HG03432 (cell line): ENCODE measurements at regions not wholly inside any gene's neighbourhood (a gene's known extent, or its start where the extent isn't known, plus 50 kb on each side); places are given as distances from the start of the nearest gene placed in this dataset.
"Not testable (repeated sequence)": the region's sequence is repeated elsewhere in the genome, so short reads cannot be mapped to it uniquely, and the experiment has no call there.

Source experiments
- ATAC-seq: cut with Tn5 transposase; IDR thresholded peaks from one replicate; pipeline ENCODE4 v1.9.1; 2021; ENCODE audit warnings: mild to moderate bottlenecking, moderate library complexity; ENCODE audit not compliant: unreplicated experiment

- not testable (repeated sequence) for ATAC-seq
Measured at GRCh38 chr6:27633221-27633688, 160.3 kb upstream of the ZNF184 start.

- no peak for ATAC-seq
Measured at GRCh38 chr6:27631609-27631916, 158.7 kb upstream of the ZNF184 start.

- ATAC-seq: no peak
Measured at GRCh38 chr6:27630727-27631608, 158.1 kb upstream of the ZNF184 start.

DNA sequence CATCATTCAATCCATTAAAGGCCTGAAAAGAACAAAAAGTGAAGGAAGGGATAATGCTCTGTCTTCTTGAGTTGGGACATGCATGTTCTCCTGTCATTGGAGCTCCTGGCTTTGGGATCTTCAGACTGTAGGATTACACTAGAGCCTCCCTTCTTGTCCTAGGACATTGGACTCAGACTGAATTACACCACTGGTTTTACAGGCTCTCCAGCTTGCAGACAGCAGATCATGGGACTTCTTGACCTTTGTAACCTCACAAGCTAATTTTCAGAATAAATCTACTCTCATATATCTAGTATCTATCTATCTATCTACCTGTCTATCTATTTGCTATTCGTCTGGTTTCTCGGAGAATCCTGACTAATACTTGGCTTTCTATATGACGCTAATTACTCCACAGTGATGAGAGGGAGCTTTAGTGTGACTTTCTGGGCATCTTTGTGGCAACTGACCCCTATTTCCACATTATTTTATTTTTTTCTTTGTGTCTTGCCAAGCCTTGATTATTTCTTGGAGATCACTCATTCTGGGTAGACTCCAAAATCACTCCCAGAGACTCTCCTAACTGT, 151.9 kb upstream of the ZNF184 start:
- peak; percentile 44 for ATAC-seq

DNA sequence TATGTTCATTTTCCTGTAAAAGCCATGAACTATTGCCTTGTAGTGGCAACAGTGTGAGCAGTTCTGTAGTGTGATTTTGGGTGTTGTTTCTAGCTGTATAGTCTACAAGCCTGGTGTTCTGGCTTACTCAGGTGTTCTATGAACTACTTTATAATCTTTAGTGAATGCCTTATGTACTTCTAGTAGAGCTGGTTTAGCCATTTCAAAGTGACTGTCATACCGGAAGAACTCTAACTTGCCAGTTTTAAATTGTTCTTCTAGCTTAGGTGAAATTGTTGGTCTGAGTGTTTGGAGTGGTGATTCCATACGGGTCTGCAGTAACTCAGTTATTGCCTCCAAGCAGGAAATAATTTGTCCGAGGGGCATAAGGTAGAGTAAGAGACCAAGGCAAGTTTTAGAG, 150.2 kb upstream of the ZNF184 start:
- no peak for ATAC-seq

DNA sequence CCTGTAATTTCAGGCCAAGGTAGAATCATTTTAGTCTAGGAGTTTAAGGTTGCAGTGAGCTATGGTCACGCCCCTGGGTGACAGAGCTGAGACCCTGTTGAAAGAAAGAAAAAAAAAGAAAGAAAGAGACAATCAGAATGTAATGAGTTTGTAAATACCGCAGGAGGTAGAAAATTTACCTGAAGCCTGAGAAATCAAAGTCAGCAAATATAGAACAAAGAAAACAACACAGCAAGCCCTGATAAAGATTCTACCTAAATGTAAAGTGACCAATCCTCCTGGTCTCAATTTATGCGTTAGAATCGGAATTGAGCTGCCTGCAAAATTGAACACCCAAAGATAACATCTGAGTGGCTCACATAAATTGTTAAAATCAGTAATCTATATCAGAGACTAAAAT, 146.5 kb upstream of the ZNF184 start:
- no peak for ATAC-seq

- ATAC-seq: no peak
Measured at GRCh38 chr6:27617700-27618689, 145.1 kb upstream of the ZNF184 start.

GRCh38 chr6:27617046-27617687, 144.3 kb upstream of the ZNF184 start:
- ATAC-seq: no peak

DNA sequence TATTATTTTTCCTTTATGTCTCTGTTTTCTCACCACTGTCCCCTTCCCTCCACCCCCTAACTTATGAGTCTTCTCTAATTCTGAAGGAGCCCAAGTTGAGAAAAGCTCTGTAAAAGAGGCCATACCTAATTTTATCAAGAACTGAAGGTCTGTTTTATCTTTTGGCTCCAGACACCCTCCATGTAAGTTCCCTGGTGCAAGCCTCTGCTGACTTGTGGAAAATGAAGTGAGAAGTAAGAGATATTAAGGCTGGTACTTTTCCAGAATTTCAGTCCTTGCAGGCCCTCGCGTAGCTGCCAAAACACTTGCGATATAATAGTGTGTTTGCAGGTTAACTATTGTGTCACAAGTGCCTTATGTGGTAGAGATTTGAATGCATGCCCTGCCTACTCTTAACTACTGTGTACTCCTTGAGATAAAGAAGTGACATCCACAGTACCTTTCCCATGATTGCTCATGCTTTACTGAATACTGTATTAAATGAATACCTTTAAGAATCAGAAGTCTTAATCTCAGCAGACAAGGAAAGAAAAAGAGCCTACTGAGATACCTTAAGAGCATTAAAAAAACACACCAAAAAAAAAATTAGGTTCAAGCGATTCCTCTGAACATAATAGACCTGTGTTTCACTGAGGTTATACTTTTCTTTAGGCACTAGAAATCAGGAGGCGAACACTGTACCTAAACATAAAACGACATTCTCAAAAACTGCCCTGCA, 143.6 kb upstream of the ZNF184 start:
- no peak for ATAC-seq

DNA sequence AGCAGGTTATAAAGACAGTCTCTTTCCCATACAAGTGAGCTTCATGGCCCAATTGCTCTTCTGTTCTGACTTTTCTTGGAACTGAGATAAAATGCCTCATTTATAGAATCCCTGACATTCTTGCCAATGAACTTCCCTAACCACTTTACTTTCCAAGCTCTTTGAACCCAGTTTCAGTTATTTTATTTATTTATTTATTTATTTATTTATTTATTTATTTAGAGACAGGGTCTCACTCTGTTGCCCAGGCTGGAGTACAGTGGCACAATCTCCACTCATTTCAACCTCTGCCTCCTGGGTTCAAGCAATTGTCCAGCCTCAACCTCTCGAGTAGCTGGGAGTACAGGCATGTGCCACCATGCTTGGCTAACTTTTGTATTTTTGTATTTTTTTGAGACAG, 138.5 kb upstream of the ZNF184 start:
- ATAC-seq: no peak

DNA sequence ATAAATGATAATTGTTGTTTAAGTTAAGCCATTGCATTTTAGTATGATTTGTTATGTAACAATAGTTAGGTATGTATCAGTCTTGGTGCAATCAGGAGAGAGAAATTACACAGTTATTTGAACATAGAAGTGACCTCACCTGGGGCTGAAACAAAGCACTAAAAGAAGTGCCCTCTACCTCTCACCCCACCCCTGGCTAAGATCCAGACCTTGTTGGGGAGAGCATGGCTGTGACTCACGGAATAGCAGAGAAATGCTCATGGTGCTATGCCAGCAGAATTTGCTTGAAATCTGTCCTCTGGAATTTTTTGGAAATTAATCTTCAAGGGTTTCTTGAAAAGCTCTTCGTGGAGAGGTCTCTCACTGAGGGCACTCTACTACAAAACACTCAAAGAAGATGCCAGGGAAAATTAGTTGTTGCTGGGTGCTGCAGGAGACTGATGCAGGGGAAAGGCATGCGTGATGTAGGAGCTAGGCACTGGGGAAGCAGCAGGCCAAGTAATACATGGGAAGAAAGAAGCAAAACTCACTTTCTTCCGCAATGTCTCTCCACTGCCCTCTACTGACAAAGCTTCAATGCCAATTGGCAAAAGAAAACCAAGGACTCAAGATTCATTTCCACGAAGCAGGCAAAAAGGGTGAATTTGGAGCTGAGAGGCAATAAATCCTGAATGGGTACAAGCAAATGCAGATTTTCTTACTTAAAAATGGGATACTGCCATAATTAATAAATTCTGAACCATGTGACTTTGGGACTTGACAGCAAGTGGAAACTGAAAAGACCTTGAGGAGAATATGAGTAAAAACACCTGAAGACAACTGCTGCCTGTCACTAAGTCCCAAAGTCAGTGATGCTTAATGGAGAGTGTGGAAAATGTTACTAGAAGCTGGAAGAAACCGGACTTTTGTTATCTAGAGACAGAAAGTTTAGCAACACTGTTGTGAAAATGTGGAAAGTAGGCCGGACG, 136.3 kb upstream of the ZNF184 start:
- no peak for ATAC-seq

- no peak for ATAC-seq
Measured at GRCh38 chr6:27605401-27606342, 132.8 kb upstream of the ZNF184 start.

GRCh38 chr6:27604986-27605385, 132.1 kb upstream of the ZNF184 start:
- no peak for ATAC-seq

GRCh38 chr6:27601668-27602254, 128.9 kb upstream of the ZNF184 start:
- no peak for ATAC-seq

- no peak for ATAC-seq
Measured at GRCh38 chr6:27599859-27600532, 127.1 kb upstream of the ZNF184 start.

- ATAC-seq: not testable (repeated sequence)
Measured at GRCh38 chr6:27597031-27597567, 124.2 kb upstream of the ZNF184 start.

DNA sequence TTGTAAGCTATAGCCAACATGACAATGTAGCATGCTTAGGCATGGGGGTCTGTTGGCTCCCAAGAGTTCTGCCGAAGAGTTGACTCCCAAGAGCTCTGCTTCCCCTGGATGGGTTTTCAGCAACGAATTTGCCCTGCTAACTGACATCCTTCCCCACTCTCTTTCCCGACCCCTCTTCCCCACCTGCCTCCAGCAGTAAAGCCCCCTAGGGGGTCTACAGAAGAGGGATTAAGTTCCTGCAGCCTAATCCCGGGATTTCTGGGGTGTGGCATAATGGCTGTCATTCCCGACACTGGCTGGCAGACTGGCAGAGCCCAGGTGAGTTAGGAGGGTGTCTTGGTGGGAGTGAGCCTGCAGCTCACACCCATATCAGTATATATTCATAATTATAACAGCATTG, 121.0 kb upstream of the ZNF184 start:
- no peak for ATAC-seq
